ENCODE measurements at regions not wholly inside any gene's neighbourhood (a gene's known extent, or its start where the extent isn't known, plus 50 kb on each side); places are given as distances from the start of the nearest gene placed in this dataset.
"Not testable (repeated sequence)": the region's sequence is repeated elsewhere in the genome, so short reads cannot be mapped to it uniquely, and the experiment has no call there.

DNA sequence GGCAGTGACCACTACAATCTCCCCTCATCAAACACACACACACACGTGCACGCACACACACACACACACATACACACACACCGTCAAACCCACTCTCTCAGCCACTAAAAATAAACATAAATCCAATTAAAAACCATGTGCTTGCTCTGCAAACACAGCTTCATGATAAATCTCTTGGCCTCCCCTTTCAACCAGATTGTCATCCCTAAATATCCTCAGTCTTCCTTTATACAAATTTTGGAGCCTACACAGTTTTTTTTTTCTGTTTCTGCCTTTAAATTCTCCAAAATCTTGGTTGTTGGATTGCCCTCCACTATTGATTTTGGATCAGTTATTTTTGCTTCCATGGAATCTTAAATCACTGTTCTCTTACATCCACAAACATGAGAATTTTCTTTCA is 245.6 kb downstream of the SATB1 start:
- Histone ChIP-seq H3K4me3 (no peak overlapping the region), H3K4me1 (no peaks in the 10 kb centered on the region), H3K27ac (no peak overlapping the region), H3K36me3 (no peaks in the 10 kb centered on the region), H3K27me3 (replicated peaks in 1 of 7) (no peaks in the 10 kb centered on the region), H3K9me3 (no peaks in the 10 kb centered on the region)
- DNase-seq: no peak
- TF ChIP-seq POLR2AphosphoS5 (IDR thresholded peaks at IDR 0.05) (no peak), POLR2A (IDR thresholded peaks at IDR 0.05) (no peak)
- TF ChIP-seq, protein P1, sequence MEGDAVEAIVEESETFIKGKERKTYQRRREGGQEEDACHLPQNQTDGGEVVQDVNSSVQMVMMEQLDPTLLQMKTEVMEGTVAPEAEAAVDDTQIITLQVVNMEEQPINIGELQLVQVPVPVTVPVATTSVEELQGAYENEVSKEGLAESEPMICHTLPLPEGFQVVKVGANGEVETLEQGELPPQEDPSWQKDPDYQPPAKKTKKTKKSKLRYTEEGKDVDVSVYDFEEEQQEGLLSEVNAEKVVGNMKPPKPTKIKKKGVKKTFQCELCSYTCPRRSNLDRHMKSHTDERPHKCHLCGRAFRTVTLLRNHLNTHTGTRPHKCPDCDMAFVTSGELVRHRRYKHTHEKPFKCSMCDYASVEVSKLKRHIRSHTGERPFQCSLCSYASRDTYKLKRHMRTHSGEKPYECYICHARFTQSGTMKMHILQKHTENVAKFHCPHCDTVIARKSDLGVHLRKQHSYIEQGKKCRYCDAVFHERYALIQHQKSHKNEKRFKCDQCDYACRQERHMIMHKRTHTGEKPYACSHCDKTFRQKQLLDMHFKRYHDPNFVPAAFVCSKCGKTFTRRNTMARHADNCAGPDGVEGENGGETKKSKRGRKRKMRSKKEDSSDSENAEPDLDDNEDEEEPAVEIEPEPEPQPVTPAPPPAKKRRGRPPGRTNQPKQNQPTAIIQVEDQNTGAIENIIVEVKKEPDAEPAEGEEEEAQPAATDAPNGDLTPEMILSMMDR (IDR thresholded peaks at IDR 0.05 in 8 of 11, conservative IDR thresholded peaks at IDR 0.05 in 3 of 11): no peak
- 81 to 87% (median 85%) methylated on average over 3 of the region's 3 CpGs for WGBS, 5 donors
- intact Hi-C loops (cut with DNase I; ENCODE audit: low total_unique reads): no loop called here

DNA sequence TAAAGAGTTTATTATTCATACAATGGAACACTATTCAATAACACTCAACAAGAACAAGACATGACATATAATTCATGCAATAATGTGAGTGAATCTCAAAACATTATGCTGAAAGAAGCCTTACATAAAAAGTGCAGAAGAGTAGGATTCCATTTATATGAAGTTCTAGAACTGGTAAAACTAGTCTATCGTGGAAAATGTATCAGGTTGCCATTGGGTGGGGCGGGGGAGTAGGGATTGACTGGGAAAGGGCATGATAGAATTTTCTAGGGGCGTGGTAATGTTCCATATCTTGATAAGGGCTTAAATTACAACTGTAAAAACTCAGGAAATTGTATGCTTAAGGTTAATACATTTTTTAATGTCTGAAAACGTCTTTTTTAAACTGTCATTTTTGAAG is 247.9 kb downstream of the SATB1 start:
- 66 to 86% (median 82%) methylated on average over 4 of the region's 4 CpGs for WGBS, 5 donors
- intact Hi-C loops (cut with DNase I; ENCODE audit: low total_unique reads): no loop called here

GRCh38 chr3:18173891-18174290 is 251.2 kb downstream of the SATB1 start:
- H3K27ac ChIP-seq; H3K27me3 ChIP-seq (replicated peaks in 1 of 7); H3K9me3 ChIP-seq; H3K4me1 ChIP-seq; H3K4me3 ChIP-seq; intact Hi-C loops (cut with DNase I; ENCODE audit: low total_unique reads); DNase-seq; H3K36me3 ChIP-seq: not testable (repeated sequence)
- WGBS, 5 donors: 59 to 80% (median 66%) methylated on average over 5 of the region's 5 CpGs

More for the DNA sequence above, 247.9 kb downstream of the SATB1 start:
- Histone ChIP-seq H3K27ac (no peak overlapping the region), H3K9me3 (no peaks in the 10 kb centered on the region), H3K4me3 (no peak overlapping the region), H3K27me3 (replicated peaks in 1 of 7) (no peaks in the 10 kb centered on the region), H3K4me1 (no peaks in the 10 kb centered on the region), H3K36me3 (no peaks in the 10 kb centered on the region)
- DNase-seq: no peak
- no peak for TF ChIP-seq POLR2AphosphoS5 (IDR thresholded peaks at IDR 0.05)
- TF ChIP-seq POLR2A (IDR thresholded peaks at IDR 0.05): no peak
- TF ChIP-seq, protein P1 (IDR thresholded peaks at IDR 0.05 in 8 of 11, conservative IDR thresholded peaks at IDR 0.05 in 3 of 11): no peak

DNA sequence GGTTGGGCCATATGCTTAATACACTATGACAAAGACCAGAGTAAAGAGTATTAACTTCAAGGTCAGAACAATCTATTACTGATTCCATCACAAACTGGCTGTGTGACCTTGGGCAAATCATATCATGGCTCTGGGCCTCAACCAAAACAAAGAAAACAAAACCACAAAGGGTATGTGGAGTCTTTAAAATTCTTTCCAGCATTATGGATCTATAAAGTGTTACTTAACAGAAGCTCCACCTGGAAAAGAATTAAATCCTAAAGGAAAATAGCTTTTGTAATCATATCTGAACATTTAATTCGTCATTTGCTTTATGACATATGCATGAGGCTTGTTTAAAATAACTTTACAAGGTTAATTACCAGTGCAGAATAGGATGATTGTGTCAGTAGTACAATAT is 265.5 kb downstream of the SATB1 start:
- intact Hi-C loops (cut with DNase I; ENCODE audit: low total_unique reads): no loop called here
- Histone ChIP-seq H3K4me3 (no peak overlapping the region), H3K36me3 (no peaks in the 10 kb centered on the region), H3K9me3 (no peaks in the 10 kb centered on the region), H3K27me3 (replicated peaks in 1 of 7) (no peaks in the 10 kb centered on the region), H3K4me1 (no peaks in the 10 kb centered on the region), H3K27ac (no peak overlapping the region)
- DNase-seq: no peak
- TF ChIP-seq POLR2A (IDR thresholded peaks at IDR 0.05) (no peak), POLR2AphosphoS5 (IDR thresholded peaks at IDR 0.05) (no peak)
- TF ChIP-seq, protein P1 (IDR thresholded peaks at IDR 0.05 in 8 of 11, conservative IDR thresholded peaks at IDR 0.05 in 3 of 11): no peak
- 69 to 92% (median 80%) methylated on average over 1 of the region's 1 CpG for WGBS, 5 donors

DNA sequence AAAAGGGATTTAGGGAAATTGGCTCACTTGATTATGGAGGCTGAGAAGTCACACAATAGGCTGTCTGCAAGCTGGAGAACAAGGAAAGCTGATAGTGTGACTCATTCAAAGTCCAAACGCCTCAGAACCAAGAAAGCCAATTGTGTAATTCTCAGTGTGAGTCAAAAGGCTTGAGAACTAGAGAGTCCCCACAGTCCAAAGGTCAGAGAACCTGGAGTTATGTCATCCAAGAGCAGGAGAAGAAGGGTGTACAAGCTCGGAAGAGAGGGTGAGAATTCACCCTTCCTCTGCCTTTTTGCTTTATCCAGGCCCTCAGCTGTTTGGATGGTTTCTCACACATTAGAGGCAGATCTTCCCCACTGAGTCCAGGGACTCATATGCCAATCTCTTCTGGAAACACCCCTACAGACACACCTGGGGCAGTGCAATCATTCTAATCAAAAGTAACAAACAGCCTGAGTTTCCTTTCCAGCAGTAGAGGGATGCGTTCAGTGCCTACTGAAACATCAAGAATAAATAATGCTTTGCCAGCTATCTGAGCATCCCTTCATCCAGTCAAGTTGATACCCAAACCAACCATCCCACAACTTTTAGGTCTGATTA is 271.5 kb downstream of the SATB1 start:
- no peak for DNase-seq
- 58 to 74% (median 62%) methylated on average over 3 of the region's 3 CpGs for WGBS, 5 donors
- Histone ChIP-seq H3K27me3 (replicated peaks in 1 of 7) (no peaks in the 10 kb centered on the region), H3K27ac (no peak overlapping the region), H3K4me3 (no peak overlapping the region), H3K36me3 (no peaks in the 10 kb centered on the region), H3K4me1 (no peaks in the 10 kb centered on the region), H3K9me3 (no peaks in the 10 kb centered on the region)
- TF ChIP-seq, protein P1 (IDR thresholded peaks at IDR 0.05 in 8 of 11, conservative IDR thresholded peaks at IDR 0.05 in 3 of 11): no peak
- intact Hi-C loops (cut with DNase I; ENCODE audit: low total_unique reads): no loop called here
